GM12892 (cell line): ENCODE measurements at regions not wholly inside any gene's neighbourhood (a gene's known extent, or its start where the extent isn't known, plus 50 kb on each side); places are given as distances from the start of the nearest gene placed in this dataset.
"Not testable (repeated sequence)": the region's sequence is repeated elsewhere in the genome, so short reads cannot be mapped to it uniquely, and the experiment has no call there.

Source experiments
- DNase-seq: peaks from one replicate; pipeline ENCODE4 v3.0.0; 2011; ENCODE audit not compliant: insufficient read length
- FAIRE-seq: peaks from 2 replicates; lab custom pipeline; 2011; peaks lifted over from hg19 to GRCh38; lab: Jason Lieb, UNC
- POLR2A ChIP-seq: IDR thresholded peaks from 2 replicates; pipeline ENCODE4 v1.6.1; 2011; ENCODE audit warnings: low read depth, low read length, control low read depth
- POLR2AphosphoS5 ChIP-seq: IDR thresholded peaks from 2 replicates; pipeline ENCODE4 v1.6.1; 2011; ENCODE audit warnings: low read depth, low read length, control low read depth
- TAF1 ChIP-seq: IDR thresholded peaks from 2 replicates; pipeline ENCODE4 v1.6.1; 2011; ENCODE audit warnings: low read depth, mild to moderate bottlenecking, control low read depth, low read length, borderline replicate concordance

DNA sequence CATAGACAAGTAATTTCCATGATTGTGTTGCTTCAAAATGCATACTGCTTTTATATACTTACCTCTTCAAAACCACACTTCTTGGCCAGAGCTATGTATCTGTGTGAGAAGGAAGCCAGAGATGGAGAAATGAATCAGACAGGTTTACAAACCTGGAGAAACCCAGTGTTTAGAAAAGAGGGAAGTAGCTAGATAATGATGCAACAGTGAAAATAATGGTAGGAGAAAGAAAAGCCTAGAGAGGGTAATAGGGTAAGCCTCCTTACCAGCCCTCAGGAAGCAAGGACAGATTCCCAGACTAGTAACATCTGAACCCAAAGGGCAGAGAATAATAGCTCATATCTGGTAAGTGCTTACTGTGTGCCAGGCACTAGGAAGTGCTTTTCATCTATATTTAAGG lies 250.3 kb upstream of the CDH11 start:
- FAIRE-seq (no peak), DNase-seq (no peak)
- no peak for TF ChIP-seq POLR2AphosphoS5

- no peak for TF ChIP-seq POLR2AphosphoS5
- no peak for TF ChIP-seq TAF1
- TF ChIP-seq POLR2A, result no peak
- FAIRE-seq (no peak), DNase-seq (no peak)
Measured at GRCh38 chr16:65365732-65366715, 244.2 kb upstream of the CDH11 start.

GRCh38 chr16:65356721-65357120 lies 234.9 kb upstream of the CDH11 start:
- DNase-seq, FAIRE-seq: not testable (repeated sequence)

DNA sequence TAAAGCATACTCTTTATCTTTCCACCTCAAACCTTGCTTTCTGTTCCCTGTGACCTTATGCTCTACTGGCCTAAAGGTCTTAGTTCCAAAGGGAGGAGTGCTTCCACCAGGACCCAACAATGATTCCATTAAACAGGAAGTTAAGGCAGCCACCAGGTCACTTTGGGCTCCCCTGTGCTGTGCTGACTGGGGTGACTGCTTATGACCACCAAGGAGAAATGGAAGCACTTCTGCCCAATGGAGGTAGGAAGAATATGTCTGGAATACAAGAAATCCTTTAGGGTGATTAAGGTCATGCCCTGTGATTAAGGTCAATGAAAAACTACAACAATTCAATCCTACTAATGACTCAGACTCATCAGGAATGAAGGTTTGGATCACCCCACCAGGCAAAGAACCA lies 233.8 kb upstream of the CDH11 start:
- DNase-seq (no peak), FAIRE-seq (no peak)
- TF ChIP-seq TAF1 (no peak), POLR2AphosphoS5 (no peak), POLR2A (no peak)

DNA sequence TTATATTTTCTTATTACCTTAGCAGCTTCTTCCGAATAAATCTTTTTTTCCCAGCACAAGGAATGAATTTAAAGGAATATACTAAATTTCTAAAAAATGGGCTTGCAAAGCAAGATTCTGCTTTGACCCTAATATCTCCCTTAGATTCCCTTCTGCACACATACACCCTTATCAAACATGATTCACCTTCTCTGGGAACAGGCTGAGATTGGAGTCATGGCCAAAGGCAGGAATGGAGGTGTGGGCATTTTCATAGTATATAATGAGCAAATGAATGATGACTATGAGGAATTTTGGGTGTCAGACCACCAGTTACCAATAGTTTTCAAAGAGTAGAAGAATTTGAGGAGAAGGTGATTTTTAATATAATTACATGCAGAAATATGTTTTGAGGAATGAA lies 231.3 kb upstream of the CDH11 start:
- no peak for FAIRE-seq
- no peak for DNase-seq
- TF ChIP-seq POLR2AphosphoS5, result no peak

DNA sequence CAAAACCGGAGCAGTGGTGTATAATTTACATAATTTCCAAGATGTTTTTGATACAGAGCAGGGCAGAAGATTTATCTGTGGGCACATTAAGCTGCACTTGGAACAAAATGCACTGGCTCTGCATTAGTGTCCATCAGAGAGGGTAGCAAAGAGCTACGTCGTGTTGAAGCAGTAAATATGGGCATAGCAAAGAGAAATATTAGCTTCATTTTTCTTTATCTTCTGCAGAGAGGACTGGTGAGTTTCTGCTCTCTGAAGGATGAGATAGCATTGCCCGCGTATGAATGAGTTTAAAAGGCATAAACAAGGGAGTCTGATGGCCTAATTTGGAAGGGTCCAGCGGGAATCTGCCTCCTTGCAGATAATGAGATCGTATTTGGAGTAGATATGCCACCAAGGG lies 227.8 kb upstream of the CDH11 start:
- FAIRE-seq (no peak), DNase-seq (no peak)
- TF ChIP-seq TAF1, result no peak
- no peak for TF ChIP-seq POLR2A
- TF ChIP-seq POLR2AphosphoS5, result no peak

DNA sequence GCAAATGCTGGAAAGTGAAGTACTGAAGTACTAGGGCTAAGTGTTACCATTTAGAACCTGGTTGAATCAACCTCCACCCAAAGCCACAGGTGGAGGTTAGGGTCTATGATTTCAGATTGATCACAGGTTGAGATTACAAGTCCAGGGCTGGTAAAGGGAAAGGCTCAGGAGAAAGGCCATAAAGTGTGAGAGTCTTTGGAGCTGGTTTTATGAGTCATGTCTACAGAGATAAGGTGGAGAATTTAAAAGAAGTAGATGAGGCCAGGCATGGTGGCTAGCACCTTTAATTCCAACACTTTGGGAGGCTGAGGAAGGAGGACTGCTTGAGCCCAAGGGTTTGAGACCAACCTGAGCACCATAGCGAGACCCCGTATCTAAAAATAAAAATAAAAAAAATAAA lies 221.7 kb upstream of the CDH11 start:
- TF ChIP-seq TAF1 (no peak), POLR2A (no peak), POLR2AphosphoS5 (no peak)
- FAIRE-seq (no peak), DNase-seq (no peak)

- DNase-seq (no peak), FAIRE-seq (no peak)
- TF ChIP-seq POLR2AphosphoS5 (no peak), TAF1 (no peak), POLR2A (no peak)
Measured at GRCh38 chr16:65342231-65342866, 220.5 kb upstream of the CDH11 start.

GRCh38 chr16:65339062-65339461 lies 217.2 kb upstream of the CDH11 start:
- no peak for FAIRE-seq
- no peak for DNase-seq
- TF ChIP-seq POLR2AphosphoS5 (no peak), POLR2A (no peak)

- FAIRE-seq, result no peak
- no peak for DNase-seq
- no peak for TF ChIP-seq TAF1
- no peak for TF ChIP-seq POLR2A
- TF ChIP-seq POLR2AphosphoS5, result no peak
Measured at GRCh38 chr16:65336160-65336559, 214.3 kb upstream of the CDH11 start.

GRCh38 chr16:65334081-65334480 lies 212.2 kb upstream of the CDH11 start:
- FAIRE-seq (no peak), DNase-seq (no peak)
- no peak for TF ChIP-seq POLR2AphosphoS5
- TF ChIP-seq POLR2A, result no peak
- TF ChIP-seq TAF1, result no peak

- FAIRE-seq, result no peak
Measured at GRCh38 chr16:65333283-65333682, 211.4 kb upstream of the CDH11 start.

More at GRCh38 chr16:65333283-65333682, 211.4 kb upstream of the CDH11 start:
- TF ChIP-seq POLR2AphosphoS5 (no peak), POLR2A (no peak), TAF1 (no peak)
- DNase-seq, result no peak
